ENCODE measurements at regions not wholly inside any gene's neighbourhood (a gene's known extent, or its start where the extent isn't known, plus 50 kb on each side); places are given as distances from the start of the nearest gene placed in this dataset.
A peak's percentile ranks its signal among the peaks of the same experiment; 100 is the strongest.

- DNase-seq, result no peak
Measured at GRCh38 chr3:128569756-128570155, 76.8 kb upstream of the GATA2 start.

- DNase-seq, result no peak
Measured at GRCh38 chr3:128568602-128569490, 75.8 kb upstream of the GATA2 start.

- DNase-seq, result no peak
Measured at GRCh38 chr3:128567705-128568356, 74.8 kb upstream of the GATA2 start.

- no peak for DNase-seq
Measured at GRCh38 chr3:128567141-128567540, 74.1 kb upstream of the GATA2 start.

GRCh38 chr3:128563439-128563838 is 70.4 kb upstream of the GATA2 start:
- no peak for DNase-seq

GRCh38 chr3:128561504-128561903 is 68.5 kb upstream of the GATA2 start:
- DNase-seq, result no peak

GRCh38 chr3:128560768-128561167 is 67.8 kb upstream of the GATA2 start:
- DNase-seq, result no peak

- peak; percentile 41 to 78 for DNase-seq
Measured at GRCh38 chr3:128559486-128560225, 66.7 kb upstream of the GATA2 start.

GRCh38 chr3:128557531-128558280 is 64.7 kb upstream of the GATA2 start:
- peak in 1 of 2 experiments; percentile 8 for DNase-seq

- DNase-seq, result peak; percentile 41 to 53
Measured at GRCh38 chr3:128556907-128557306, 63.9 kb upstream of the GATA2 start.

GRCh38 chr3:128556384-128556783 is 63.4 kb upstream of the GATA2 start:
- no peak for DNase-seq

- no peak for DNase-seq
Measured at GRCh38 chr3:128555841-128556240, 62.8 kb upstream of the GATA2 start.

- no peak for DNase-seq
Measured at GRCh38 chr3:128555098-128555825, 62.3 kb upstream of the GATA2 start.

GRCh38 chr3:128554465-128555097 is 61.6 kb upstream of the GATA2 start:
- no peak for DNase-seq

- no peak for DNase-seq
Measured at GRCh38 chr3:128554100-128554464, 61.1 kb upstream of the GATA2 start.

- DNase-seq, result no peak
Measured at GRCh38 chr3:128553560-128553959, 60.6 kb upstream of the GATA2 start.

- no peak for DNase-seq
Measured at GRCh38 chr3:128551867-128552266, 58.9 kb upstream of the GATA2 start.

- no peak for DNase-seq
Measured at GRCh38 chr3:128551451-128551850, 58.5 kb upstream of the GATA2 start.

- DNase-seq, result no peak
Measured at GRCh38 chr3:128550471-128551126, 57.6 kb upstream of the GATA2 start.

- DNase-seq, result no peak
Measured at GRCh38 chr3:128550113-128550440, 57.1 kb upstream of the GATA2 start.

Data from SHP77 (cell line).